HG03097 (cell line): ENCODE measurements at regions not wholly inside any gene's neighbourhood (a gene's known extent, or its start where the extent isn't known, plus 50 kb on each side); places are given as distances from the start of the nearest gene placed in this dataset.

Experiments used
- ATAC-seq: cut with Tn5 transposase; IDR thresholded peaks from one replicate; pipeline ENCODE4 v1.9.1; 2021; ENCODE audit not compliant: unreplicated experiment, low FRiP score

GRCh38 chr2:150141226-150142001 lies 346.1 kb downstream of the RND3 start:
- ATAC-seq: no peak

- no peak for ATAC-seq
Measured at GRCh38 chr2:150140777-150141176, 346.7 kb downstream of the RND3 start.

GRCh38 chr2:150138587-150138986 lies 348.9 kb downstream of the RND3 start:
- no peak for ATAC-seq

- ATAC-seq: no peak
Measured at GRCh38 chr2:150137338-150138069, 350.0 kb downstream of the RND3 start.

- no peak for ATAC-seq
Measured at GRCh38 chr2:150136893-150137292, 350.6 kb downstream of the RND3 start.

GRCh38 chr2:150136401-150136800 lies 351.1 kb downstream of the RND3 start:
- no peak for ATAC-seq

- no peak for ATAC-seq
Measured at GRCh38 chr2:150135223-150135883, 352.1 kb downstream of the RND3 start.

GRCh38 chr2:150134223-150134857 lies 353.1 kb downstream of the RND3 start:
- ATAC-seq: no peak

GRCh38 chr2:150133623-150134022 lies 353.8 kb downstream of the RND3 start:
- no peak for ATAC-seq

- no peak for ATAC-seq
Measured at GRCh38 chr2:150129921-150130575, 357.4 kb downstream of the RND3 start.

GRCh38 chr2:150127995-150128394 lies 359.5 kb downstream of the RND3 start:
- ATAC-seq: no peak

- no peak for ATAC-seq
Measured at GRCh38 chr2:150127346-150127990, 360.0 kb downstream of the RND3 start.

- ATAC-seq: no peak
Measured at GRCh38 chr2:150126839-150127238, 360.6 kb downstream of the RND3 start.

- ATAC-seq: no peak
Measured at GRCh38 chr2:150126143-150126740, 361.2 kb downstream of the RND3 start.

GRCh38 chr2:150125708-150126107 lies 361.8 kb downstream of the RND3 start:
- no peak for ATAC-seq

- no peak for ATAC-seq
Measured at GRCh38 chr2:150125188-150125587, 362.3 kb downstream of the RND3 start.

GRCh38 chr2:150124739-150125138 lies 362.7 kb downstream of the RND3 start:
- ATAC-seq: no peak

GRCh38 chr2:150122871-150123613 lies 364.4 kb downstream of the RND3 start:
- no peak for ATAC-seq

- ATAC-seq: no peak
Measured at GRCh38 chr2:150122156-150122555, 365.3 kb downstream of the RND3 start.
